HG02678 (cell line): ENCODE measurements at regions not wholly inside any gene's neighbourhood (a gene's known extent, or its start where the extent isn't known, plus 50 kb on each side); places are given as distances from the start of the nearest gene placed in this dataset.

Source experiments
- ATAC-seq: cut with Tn5 transposase; IDR thresholded peaks from one replicate; pipeline ENCODE4 v1.9.1; 2021; ENCODE audit warnings: mild to moderate bottlenecking, moderate library complexity; ENCODE audit not compliant: unreplicated experiment

GRCh38 chr20:24039196-24039595, 50.6 kb upstream of the GGTLC1 start:
- ATAC-seq = no peak
